KMS-11 (cell line): ENCODE measurements at regions not wholly inside any gene's neighbourhood (a gene's known extent, or its start where the extent isn't known, plus 50 kb on each side); places are given as distances from the start of the nearest gene placed in this dataset.

Source experiments
- H2AFZ ChIP-seq: fragments of 200-600 bp; sonication (generic); 2 replicates; pipeline ENCODE4 v1.6.1; 2016; ENCODE audit warnings: antibody characterized with exemption, mixed run types, low read depth
- H3K27ac ChIP-seq: fragments of 200-600 bp; sonication (generic); 2 replicates; pipeline ENCODE4 v1.6.1; 2016; ENCODE audit warnings: mild to moderate bottlenecking, mixed run types
- H3K27me3 ChIP-seq: fragments of 200-600 bp; sonication (generic); 2 replicates; pipeline ENCODE4 v1.6.1; 2017; ENCODE audit warnings: mild to moderate bottlenecking, low read depth, mixed run types, moderate library complexity; ENCODE audit not compliant: insufficient read depth
- H3K36me3 ChIP-seq: fragments of 200-600 bp; sonication (generic); 2 replicates; pipeline ENCODE4 v1.6.1; 2017; ENCODE audit warnings: mild to moderate bottlenecking, mixed run types; ENCODE audit not compliant: insufficient read depth
- H3K4me1 ChIP-seq: fragments of 200-600 bp; sonication (generic); 2 replicates; pipeline ENCODE4 v1.6.1; 2016; ENCODE audit warnings: mild to moderate bottlenecking, low read depth, mixed run types; ENCODE audit not compliant: poor library complexity, severe bottlenecking
- H3K4me2 ChIP-seq: fragments of 200-600 bp; sonication (generic); 2 replicates; pipeline ENCODE4 v1.7.0; 2016; ENCODE audit warnings: mild to moderate bottlenecking, mixed run types
- H3K4me3 ChIP-seq: fragments of 200-600 bp; sonication (generic); IDR thresholded peaks from 2 replicates; pipeline ENCODE4 v1.6.1; 2017; ENCODE audit warnings: low read depth, low read length, mixed read lengths; ENCODE audit not compliant: insufficient read depth
- H3K79me2 ChIP-seq: fragments of 200-600 bp; sonication (generic); 2 replicates; pipeline ENCODE4 v1.6.1; 2016; ENCODE audit warnings: low read depth, mixed run types; ENCODE audit not compliant: insufficient read depth
- H3K9ac ChIP-seq: fragments of 200-600 bp; sonication (generic); 2 replicates; pipeline ENCODE4 v1.6.1; 2016; ENCODE audit warnings: mild to moderate bottlenecking, mixed run types
- H4K20me1 ChIP-seq: fragments of 200-600 bp; sonication (generic); 2 replicates; pipeline ENCODE4 v1.6.1; 2016; ENCODE audit warnings: mild to moderate bottlenecking, mixed run types; ENCODE audit not compliant: insufficient read depth
- CTCF ChIP-seq: fragments of 200-600 bp; sonication (generic); conservative IDR thresholded peaks from 2 replicates; pipeline ENCODE4 v1.6.1; 2017; ENCODE audit warnings: low read depth, mild to moderate bottlenecking, antibody characterized with exemption, low read length, moderate library complexity, mixed read lengths

GRCh38 chr12:34097213-34097612, 74.9 kb downstream of the ALG10 start:
- H3K4me2 ChIP-seq = no peak overlapping the region
- no peaks in the 10 kb centered on the region for H3K4me1 ChIP-seq
- H3K36me3 ChIP-seq = no peaks in the 10 kb centered on the region
- no peak overlapping the region for H2AFZ ChIP-seq
- TF ChIP-seq CTCF = no peak
- H3K27ac ChIP-seq = no peak overlapping the region
- no peak overlapping the region for H3K9ac ChIP-seq
- no peaks in the 10 kb centered on the region for H3K79me2 ChIP-seq
- no peaks in the 10 kb centered on the region for H4K20me1 ChIP-seq
- H3K27me3 ChIP-seq = no peaks in the 10 kb centered on the region
- H3K4me3 ChIP-seq = no peak overlapping the region

DNA sequence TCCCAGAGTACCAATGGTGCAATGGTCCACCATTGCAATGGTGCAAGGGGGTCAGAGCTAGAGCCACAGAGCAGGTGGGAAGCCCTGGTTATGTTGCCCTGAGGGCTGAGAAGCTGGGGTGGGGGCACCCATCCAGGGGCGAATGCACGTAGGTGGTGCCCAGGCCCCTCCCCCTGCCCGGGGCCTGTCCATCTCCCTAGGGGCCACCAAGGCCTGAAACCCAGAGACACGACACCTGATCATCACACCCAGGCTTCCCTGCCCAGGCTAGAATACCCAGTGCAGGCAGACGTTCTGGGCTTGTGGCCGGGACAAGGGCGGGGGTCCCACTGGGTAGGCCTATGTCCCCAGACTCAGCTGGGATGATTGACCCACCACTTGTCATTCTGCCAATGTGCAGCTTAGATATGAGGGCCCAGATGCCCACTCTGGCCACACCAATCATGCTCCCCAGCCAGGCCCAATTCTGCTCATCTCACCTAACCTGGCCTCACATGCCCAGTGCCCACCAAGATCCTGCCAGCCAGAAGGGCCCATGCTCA, 83.2 kb downstream of the ALG10 start:
- Histone ChIP-seq H3K36me3 (no peaks in the 10 kb centered on the region), H3K4me2 (no peak overlapping the region), H3K9ac (no peak overlapping the region), H3K4me1 (no peaks in the 10 kb centered on the region), H3K4me3 (no peak overlapping the region), H4K20me1 (no peaks in the 10 kb centered on the region), H2AFZ (no peak overlapping the region), H3K79me2 (no peaks in the 10 kb centered on the region), H3K27ac (no peak overlapping the region), H3K27me3 (no peaks in the 10 kb centered on the region)
- TF ChIP-seq CTCF = no peak

DNA sequence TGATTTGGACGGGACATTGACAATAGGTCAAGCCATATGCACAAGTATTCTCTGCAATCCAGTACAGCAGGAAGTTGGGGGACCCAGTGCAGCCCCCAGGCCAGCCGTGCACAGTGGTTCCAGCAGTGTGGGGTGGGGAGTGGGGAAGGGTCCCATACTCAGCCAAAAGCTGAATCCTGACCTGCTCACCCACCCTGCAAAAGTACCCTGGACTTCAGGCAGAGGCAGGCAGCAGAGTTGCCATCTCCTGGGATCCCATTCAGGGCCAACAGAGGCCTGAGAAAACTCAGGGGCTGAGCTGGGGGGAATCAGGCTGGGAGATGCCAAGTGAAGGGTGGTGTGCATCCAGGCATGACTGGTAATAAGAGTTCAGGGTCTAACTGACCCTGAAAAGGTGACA, 83.9 kb downstream of the ALG10 start:
- Histone ChIP-seq H4K20me1 (no peaks in the 10 kb centered on the region), H3K4me3 (no peak overlapping the region), H3K27me3 (no peaks in the 10 kb centered on the region), H3K4me1 (no peaks in the 10 kb centered on the region), H3K79me2 (no peaks in the 10 kb centered on the region), H3K9ac (no peak overlapping the region), H3K36me3 (no peaks in the 10 kb centered on the region), H3K4me2 (no peak overlapping the region), H3K27ac (no peak overlapping the region), H2AFZ (no peak overlapping the region)
- TF ChIP-seq CTCF = no peak

DNA sequence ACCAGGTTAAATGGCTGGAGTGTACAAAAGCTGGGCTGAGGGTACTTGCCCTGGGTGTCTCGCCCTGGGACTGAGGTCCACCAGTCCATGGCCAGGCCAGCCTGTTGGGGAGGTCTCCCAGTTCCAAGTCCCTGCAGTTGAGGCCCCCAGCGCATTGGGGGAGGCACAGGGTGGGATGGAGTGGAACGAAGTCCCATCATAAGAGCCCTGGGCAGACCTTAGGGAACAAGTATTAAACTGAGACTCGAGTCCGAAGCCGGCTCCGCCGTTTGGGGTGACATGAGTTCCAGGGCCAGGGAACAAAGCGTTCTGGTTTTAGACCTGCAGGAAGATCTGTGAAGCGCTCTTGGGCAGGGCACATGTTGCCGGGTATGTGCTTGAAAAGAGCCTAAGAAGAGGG, 84.7 kb downstream of the ALG10 start:
- Histone ChIP-seq H3K9ac (no peak overlapping the region), H3K27me3 (no peaks in the 10 kb centered on the region), H2AFZ (no peak overlapping the region), H3K4me1 (no peaks in the 10 kb centered on the region), H3K36me3 (no peaks in the 10 kb centered on the region), H3K4me2 (no peak overlapping the region), H3K79me2 (no peaks in the 10 kb centered on the region), H3K4me3 (no peak overlapping the region), H4K20me1 (no peaks in the 10 kb centered on the region), H3K27ac (no peak overlapping the region)
- TF ChIP-seq CTCF = no peak
